ENCODE measurements at regions not wholly inside any gene's neighbourhood (a gene's known extent, or its start where the extent isn't known, plus 50 kb on each side); places are given as distances from the start of the nearest gene placed in this dataset.
"Not testable (repeated sequence)": the region's sequence is repeated elsewhere in the genome, so short reads cannot be mapped to it uniquely, and the experiment has no call there.

DNA sequence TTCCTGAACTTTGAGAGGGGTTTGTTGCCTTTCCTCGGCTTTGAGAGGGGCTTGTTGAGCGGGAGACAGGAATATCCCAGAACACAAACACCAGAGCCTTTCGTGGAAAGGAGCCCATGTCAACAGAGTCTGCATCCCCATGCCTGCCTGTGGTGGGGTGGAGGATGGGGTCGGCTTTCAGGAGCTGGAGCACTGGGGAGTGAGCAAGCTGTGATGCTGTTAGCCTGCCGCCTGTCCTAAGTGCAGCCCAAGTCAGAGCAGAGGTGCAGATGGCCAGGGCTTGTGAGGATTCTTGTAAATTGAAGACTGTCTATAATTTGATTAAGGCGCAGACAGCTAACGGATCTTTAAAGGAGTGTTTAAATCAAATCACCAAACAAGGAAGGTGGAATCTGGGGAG is 103.3 kb upstream of the ANK2 start:
- DNase-seq (ENCODE audit: low spot score): no peak

DNA sequence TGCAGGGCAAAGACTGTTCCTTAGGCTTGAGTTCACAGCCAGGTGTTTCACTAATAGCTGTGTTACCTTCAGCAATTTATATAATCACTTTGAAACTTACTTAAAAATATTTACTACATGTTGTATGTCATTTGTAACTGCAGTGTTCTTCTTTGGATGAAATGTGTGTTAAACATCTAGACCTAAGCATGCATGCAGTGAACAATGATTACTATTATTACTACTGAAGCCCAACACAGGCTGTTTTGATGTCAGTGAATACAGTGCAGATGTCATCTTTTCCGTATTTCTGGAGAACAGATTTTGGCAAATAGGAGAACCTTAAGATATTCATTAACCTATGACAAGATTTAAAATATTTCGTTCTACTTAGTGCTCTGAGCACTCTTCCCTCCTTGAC is 101.8 kb upstream of the ANK2 start:
- no peak for DNase-seq (ENCODE audit: low spot score)

DNA sequence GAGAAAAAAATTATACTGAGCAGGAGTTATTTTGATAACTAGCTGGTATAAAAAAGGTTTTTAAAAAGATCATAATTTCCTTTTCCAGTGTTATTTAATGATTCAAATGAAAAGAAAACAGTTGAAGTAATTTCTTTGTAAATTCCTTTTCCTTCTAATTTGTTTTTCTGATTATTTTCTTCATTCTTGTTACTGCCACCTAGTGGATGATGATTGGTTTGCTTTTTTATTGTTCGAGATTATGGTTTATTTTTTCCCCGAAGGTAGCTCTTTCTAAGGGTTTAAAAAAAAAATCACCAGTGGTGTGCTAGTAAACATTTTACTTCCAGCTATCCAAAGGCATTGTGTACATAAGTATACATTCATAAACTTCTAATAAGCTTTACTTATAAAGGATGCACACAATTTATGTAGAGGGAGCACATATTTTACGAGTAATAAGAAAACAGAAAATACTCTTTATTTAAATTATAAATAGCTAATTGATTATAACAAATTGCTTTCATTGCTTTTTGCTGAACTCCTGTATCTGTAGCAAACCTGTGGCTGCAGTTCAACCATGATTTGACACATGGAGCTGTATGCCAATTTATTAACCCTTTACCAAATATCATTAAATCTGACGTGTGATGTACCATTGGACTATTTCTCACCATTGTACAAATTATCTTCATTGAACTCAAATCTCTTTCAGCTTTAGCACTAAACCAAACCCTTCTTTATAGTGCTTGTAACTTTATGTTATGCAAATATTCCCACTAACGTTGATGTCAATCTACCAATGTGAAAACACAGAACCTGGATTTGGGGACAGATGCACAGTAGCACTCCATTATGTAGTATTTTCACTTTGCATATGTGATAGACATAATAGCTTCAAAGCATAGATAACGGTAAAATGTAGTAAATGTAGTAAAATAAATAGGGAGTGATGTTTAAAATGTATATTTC is 97.8 kb upstream of the ANK2 start:
- peak; percentile 43 for DNase-seq (ENCODE audit: low spot score)

DNA sequence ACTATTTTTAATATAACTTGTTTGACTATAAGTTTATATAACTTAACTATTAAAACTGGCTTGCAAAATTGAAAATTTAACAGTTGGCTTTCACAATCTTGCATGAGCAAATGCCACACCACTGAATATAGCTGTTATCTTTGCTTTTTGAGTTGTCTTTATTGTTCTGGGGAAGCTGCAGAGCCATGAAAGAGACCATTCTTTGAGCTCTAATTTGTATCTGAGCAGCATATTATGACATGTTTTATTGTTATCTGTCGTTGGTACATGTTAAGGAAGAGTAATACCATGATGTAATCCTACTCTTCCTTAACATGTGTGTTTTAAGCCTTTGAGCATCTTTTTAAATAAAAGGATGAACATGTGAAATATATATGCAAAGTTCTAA is 97.1 kb upstream of the ANK2 start:
- no peak for DNase-seq (ENCODE audit: low spot score)

DNA sequence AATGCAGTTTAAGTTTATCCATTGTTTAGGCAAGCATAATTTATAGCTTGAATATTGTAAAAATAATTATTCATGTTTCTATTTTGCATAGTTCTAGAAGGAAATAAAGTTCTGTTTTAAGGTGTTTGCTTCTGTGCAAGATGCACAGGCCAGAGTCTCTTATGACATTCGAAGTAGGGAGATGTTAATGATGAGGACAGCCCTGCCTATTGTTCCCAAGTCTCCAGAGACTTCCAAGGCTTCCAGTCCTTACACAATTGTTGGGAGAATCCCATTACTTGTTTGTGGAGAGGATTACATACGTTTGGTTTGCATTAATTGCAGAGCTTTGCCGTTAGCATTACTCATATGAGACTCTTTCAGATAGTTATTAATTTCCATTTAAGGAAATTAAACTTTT is 96.2 kb upstream of the ANK2 start:
- DNase-seq (ENCODE audit: low spot score): no peak

DNA sequence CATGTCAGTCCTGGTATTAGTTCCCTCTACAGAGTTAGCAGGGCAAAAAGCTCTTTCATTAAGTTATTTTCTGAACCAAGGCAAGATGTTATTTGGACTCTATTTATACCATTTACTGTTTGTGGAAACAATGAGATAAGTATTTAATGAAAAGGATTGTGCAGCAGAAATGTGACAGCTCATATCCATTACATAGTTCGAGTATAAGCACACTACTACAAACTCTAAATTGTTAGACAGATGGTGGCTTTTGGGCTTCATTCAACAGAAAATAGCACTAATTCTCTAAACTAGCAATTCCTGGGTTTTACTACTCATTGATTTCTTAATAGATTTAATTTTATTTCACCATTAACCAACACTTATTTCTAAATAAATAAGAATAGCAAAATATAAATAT is 95.2 kb upstream of the ANK2 start:
- DNase-seq (ENCODE audit: low spot score): no peak

DNA sequence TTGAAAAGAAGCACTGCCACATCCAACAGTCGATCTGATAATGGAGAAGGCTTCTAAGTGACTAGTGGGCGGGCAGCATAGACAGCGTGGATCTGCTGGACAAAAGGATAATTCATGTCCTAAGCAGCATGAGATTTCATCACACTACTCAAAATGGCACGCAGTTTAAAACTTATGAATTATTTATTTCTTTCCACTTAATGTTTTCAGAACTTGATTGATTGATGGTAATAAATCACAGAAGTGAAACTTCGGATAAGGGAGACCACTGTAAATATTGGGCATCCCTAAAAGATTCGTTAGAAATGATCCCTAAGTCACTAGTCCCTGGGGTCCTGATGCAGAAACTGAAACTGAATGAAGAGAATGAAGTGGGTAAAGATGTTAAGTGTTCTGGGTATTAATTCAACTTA is 93.0 kb upstream of the ANK2 start:
- no peak for DNase-seq (ENCODE audit: low spot score)

DNA sequence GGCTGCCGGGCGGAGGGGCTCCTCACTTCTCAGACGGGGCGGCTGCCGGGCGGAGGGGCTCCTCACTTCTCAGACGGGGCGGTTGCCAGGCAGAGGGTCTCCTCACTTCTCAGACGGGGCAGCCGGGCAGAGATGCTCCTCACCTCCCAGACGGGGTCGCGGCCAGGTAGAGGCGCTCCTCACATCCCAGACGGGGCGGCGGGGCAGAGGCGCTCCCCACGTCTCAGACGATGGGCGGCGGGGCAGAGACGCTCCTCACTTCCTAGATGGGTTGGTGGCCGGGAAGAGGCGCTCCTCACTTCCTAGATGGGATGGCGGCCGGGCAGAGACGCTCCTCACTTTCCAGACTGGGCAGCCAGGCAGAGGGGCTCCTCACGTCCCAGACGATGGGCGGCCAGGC is 91.7 kb upstream of the ANK2 start:
- not testable (repeated sequence) for DNase-seq (ENCODE audit: low spot score)

DNA sequence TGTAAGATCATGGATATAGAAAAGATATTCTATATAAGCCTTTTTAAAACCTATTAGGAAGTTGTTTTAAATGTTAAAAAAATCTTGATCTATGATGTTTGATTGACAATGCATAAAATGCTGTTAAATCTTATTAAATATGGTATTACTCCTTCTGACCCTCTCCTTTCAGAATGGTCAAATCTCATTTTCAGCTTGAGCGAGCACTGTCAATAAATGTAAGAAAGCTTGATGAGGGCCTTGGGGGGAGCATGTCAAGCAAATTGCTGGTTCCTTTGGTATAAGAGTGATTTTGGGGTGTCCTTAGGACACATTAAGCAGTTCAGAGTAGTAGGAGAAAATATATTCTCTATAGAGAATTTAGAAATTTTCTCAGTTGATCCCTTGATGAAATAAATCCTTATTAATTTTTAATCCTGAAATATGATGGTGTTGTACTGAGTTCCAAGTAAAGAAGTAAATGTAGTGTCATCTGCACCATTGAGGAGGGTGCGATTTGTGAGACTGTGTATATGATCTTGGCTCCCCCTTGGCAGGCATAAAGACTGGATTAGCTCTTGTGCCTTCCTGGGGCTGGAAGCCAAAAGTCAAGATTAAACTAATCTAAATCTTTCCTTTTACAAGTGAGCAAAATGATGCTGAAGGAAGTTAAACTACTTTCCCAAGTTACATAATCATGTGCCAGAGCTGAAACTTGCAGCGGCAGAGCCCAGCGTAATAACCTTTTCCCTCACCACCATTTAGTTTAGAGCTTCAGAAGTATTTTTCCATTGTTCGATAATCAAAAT is 82.6 kb upstream of the ANK2 start:
- DNase-seq (ENCODE audit: low spot score): no peak

DNA sequence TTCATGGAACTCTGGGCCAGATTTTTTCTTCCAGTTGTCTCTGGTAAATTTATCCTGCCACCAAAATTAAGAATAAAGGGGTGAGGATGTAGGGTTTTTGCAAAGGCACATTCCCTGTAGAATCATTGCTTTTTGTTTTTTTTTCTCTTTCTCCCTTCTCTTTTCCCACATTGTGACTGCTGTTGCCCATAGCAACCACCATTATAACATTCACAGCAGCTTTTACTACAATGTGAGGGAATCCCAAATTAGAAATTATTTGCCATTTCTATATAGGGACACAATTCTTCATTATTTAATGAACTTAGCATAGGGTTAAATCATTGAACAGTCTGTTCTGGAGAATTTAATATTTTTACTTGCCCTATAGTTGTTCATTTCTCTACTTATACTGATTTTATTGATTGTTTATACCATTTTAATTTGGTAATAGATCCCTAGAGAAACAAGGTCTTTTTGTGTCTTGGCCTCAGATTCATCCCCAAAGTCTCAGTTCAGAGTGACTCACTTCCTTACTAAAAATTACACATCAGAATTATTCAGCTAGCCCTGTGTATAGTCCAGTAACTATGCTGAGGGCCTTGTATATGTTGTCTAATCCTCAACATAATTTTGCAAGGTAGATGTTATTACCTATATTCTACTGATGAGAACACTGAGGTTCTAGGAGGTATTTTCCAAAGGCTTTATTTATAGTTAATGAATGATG is 80.8 kb upstream of the ANK2 start:
- DNase-seq (ENCODE audit: low spot score): no peak

DNA sequence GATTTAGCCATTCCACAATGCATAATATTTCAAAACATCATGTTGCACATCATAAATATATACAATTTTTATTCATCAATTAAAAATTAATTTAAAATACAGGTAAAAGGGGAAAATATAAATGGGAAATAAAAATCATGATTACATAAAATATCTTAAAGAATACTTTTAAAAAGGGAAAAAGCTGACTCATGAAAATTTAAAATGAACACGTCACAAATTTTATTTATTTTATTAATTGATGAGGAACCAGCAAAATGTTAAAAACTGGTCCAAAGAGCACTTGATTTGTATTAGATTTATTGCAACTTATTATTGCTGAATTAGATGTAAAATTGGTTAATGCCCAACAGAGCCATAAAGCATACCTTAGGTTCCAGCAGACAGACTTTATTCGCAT is 78.5 kb upstream of the ANK2 start:
- no peak for DNase-seq (ENCODE audit: low spot score)

DNA sequence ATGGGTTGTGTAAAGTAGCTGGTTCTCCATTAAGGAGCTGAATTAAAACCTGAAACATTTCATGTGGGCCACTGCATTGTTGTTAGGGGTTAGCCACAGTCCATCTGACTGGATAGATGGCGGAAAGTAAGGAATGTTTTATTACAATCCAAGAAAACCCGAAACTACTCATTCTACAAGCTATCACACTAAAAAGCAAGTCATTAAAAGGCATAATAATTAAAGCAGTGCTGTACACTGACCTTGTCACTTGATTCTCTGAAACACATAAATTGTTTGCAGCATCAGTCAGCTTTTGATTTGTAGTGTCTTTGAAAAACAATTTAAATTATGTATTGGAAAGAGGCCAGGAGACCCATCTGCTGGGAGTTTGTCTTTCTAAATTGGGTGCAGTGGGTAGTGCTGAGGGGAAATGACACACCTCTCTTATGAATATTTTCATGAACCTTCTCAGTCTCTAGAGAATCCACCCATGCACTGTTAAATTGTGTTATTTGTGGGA is 75.7 kb upstream of the ANK2 start:
- no peak for DNase-seq (ENCODE audit: low spot score)

DNA sequence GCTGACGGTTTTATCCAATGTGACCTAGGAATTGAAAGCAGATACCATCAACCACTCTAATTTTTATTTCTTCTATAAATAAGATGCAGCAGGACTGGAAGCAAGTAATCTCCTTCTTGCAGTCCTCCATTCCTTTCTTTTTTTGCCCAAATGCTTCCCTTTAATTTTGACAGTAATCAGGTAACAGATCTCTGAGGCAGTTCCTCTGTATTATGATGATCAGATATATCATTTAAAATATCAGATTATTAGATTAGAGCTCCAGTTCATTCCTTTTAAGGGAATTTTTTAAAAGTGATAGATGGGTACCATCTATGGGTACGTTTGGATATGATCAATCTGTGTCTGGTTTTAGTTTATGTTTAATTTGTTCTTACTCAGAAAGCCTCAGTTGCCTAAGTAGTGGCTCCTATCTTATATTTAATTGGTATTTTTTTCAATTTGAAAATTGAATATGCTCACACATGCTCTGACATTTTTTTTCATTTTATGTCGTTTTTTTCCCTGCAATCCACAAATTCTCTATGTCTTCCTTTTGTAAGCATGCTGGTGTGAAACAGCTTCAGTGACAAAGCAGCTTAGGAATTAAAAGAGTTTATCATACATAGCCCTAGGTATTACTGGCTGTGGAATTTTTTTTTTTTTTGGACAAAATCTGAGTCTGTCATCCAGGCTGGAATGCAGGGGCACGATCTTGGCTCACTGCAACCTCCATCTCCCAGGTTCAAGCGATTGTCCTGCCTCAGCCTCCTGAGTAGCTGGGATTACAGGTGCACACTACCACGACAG is 73.7 kb upstream of the ANK2 start:
- DNase-seq (ENCODE audit: low spot score): no peak

DNA sequence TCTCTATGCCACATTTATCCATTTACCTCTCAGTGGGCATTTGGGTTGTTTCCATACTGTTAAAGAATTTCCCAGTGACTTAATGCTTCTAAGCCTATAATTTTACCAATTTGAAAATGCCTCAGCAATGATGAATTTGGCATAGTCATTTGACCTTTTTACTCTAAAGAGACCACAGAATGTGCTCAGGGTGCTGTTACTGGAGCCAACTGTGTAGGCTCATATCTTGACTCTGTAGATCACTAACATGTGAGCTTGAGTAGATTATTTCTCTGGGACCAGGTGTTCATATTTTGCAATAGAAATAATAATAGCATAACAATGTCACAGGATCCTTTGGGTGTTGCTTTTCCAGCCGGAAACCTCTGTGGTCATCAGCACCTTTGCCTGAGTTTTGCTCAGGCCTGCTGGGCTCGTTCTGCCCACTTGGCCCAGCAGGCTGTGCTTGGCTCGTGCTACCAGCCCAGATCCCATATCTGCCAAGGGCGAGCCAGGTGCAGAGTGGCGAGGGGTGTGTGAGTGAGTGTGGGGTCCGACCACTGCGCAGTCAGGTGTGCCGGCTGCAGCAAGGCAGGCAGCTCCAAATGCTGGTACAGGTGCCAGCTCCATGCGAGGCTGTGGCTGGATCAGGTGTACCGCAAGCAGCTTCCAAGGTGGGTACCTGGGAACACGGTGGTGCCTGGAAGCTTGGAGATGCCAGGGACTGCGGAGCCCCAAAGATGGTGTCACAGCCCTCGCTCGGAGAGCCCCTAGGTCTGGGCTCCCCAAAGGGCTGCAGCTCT is 70.6 kb upstream of the ANK2 start:
- DNase-seq (ENCODE audit: low spot score): no peak

DNA sequence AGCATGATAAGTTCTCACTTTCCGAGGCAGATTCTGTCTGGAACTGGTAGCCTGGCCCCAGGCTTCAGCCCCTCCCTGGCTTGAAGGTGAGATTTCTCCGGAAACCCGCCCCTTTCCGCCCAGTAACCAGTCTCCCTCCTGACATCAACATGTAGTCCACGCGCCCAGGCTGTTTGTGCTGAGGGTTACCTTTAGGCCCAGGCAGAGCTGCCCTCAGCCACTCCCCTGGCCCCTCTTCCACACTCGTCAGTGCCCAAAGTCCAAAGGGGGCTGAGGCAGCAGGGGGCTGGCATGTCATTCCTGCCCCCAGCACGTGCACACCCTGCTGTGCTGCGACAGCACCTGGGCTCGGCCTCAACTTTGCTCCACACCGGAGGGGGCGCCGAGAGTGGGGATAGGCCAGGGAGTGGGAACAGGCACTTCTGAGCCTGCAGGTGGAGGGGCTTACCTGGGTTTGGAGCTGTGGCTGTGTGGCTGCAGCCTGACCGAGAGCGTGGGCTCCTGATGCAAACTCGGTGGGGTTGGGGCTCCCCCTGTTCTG is 69.5 kb upstream of the ANK2 start:
- DNase-seq (ENCODE audit: low spot score): no peak

DNA sequence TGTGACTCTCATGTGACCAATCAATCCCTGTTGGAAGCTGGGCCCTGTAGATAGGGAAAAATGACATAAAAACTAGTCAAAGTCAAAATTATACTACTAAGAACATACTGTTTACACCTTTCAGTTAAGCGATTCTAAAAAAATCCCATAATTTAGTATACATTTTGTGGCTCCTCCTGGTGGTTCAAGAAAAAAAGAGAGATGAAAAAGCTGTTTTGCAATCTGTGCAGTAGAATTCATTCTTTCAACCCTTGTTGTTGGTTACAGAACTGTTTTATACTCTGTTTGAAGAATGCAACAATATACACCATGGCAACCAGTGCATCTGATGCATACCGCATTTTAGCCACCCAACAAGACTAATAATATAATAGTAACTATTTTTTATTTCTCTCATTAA is 66.8 kb upstream of the ANK2 start:
- DNase-seq (ENCODE audit: low spot score): no peak

DNA sequence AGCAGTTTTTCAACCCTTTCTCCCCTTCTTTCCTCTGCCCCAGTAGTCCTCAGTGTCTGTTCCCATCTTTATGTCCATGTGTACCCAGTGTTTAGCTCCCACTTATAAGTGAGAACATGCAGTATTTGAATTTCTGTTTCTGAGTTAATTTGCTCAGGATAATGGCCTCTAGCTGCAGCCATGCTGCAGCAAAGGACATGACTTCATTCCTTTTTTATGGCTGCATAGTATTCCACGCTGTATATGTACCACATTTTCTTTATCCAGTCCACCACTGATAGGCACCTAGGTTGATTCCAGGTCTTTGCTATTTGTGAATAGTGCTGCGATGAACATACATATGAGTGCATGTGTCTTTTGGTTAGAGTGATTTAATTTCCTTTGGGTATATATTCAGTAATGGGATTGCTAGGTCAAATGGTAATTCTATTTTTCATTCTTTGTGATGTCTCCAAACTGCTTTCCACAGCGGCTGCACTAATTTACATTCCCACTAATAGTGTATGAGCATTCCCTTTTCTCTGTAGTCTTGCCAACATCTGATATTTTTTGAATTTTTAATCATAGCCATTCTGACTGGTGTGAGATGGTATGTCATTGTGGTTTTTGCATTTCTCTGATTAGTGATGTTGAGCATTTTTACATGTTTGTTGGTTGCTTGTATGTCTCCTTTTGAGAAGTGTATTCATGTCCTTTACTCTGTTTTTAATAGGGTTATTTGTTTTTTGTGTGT is 54.6 kb upstream of the ANK2 start:
- no peak for DNase-seq (ENCODE audit: low spot score)
